GM19468 (cell line): ENCODE measurements at regions not wholly inside any gene's neighbourhood (a gene's known extent, or its start where the extent isn't known, plus 50 kb on each side); places are given as distances from the start of the nearest gene placed in this dataset.

Experiments
- ATAC-seq: cut with Tn5 transposase; IDR thresholded peaks from one replicate; pipeline ENCODE4 v1.9.1; 2021; ENCODE audit warnings: mild to moderate bottlenecking, moderate library complexity, moderate number of reproducible peaks; ENCODE audit not compliant: unreplicated experiment; ENCODE audit errors: extremely low read depth

- peak; percentile 78 for ATAC-seq
Observed at GRCh38 chr4:56757821-56758411, 63.6 kb downstream of the SPINK2 start.

DNA sequence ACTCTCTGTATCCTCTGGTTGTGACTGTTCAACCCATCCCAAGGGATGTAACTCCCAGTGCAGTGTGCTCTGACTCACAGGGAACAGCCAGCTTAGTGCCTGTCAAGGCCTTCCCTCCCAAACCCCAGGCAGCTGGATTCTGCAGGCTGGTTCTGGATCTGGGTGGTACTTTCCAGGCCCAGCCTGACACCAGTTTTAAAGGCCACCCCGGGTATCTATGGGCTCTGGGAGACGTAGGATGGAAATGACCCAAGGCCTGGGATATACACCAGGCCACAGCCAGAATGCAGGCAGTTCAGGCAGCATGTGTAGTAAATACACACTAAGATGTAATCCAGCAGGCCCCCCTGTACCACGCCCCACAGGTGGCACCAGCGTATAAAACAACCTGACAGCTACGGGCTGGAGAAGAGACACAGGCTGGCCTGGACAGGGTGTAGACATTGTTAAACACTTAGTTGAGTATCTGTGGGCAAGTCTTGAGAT lies 64.2 kb downstream of the SPINK2 start:
- ATAC-seq, result peak; percentile 13

GRCh38 chr4:56755901-56756300 lies 65.6 kb downstream of the SPINK2 start:
- no peak for ATAC-seq

DNA sequence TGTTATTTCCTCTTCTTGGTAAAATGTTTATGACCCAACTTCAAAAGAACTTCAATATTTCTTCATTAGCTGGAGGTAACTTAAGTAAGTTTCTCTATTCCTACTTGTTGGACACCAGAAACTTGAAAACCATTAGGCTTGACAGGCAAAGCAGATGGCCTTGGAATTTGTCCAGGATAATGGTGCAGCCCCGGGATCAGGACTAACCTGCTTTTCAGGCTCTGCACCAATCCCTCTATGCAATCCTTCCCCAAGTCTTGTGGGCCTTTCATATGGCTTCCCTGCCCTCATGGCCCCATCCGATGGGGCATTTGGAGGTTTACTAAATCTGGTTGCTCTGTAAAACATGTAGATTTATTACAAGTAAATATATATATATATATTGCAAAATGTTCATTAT lies 68.5 kb downstream of the SPINK2 start:
- no peak for ATAC-seq

GRCh38 chr4:56750231-56750630 lies 69.1 kb upstream of the HOPX start:
- no peak for ATAC-seq

- no peak for ATAC-seq
Observed at GRCh38 chr4:56748271-56748670, 67.2 kb upstream of the HOPX start.

- no peak for ATAC-seq
Observed at GRCh38 chr4:56746639-56747038, 65.5 kb upstream of the HOPX start.

DNA sequence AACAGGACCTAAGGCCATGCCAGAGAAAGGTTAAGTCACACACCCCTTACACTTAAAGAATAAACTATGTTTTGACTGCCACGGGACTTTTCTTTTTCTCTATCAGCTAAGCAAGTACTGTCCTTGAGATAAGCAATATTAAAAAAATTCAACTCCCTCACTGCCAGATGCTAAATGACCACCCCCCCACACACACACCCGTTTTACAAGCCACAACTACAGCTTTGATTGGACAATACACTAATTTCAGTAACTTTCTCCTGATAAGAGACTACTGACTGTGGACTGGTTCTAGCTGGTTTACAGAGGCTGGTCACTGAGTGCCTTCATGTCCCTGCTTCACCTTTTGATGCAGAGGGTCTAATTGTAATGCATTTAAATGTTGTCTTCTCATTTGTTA lies 63.9 kb upstream of the HOPX start:
- no peak for ATAC-seq

DNA sequence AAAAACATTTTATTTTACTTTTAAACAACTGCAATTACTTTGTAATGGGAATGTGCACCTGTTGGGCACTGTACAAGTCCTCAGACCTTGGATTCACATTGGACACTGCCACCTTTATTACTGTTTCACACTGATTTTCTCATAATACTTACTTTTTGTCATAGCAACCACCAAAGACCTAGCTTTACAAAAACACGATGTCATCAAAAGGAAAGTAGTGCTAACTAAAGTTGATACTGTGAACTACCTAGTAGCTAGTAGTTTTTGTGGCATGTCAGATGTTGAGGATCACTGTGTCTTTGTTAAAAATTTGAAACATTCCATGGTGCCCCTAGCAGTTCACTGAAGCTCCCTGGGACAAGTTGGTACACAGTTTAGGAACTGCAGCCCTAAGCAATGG lies 62.9 kb upstream of the HOPX start:
- ATAC-seq, result no peak

GRCh38 chr4:56743550-56743949 lies 62.5 kb upstream of the HOPX start:
- no peak for ATAC-seq

DNA sequence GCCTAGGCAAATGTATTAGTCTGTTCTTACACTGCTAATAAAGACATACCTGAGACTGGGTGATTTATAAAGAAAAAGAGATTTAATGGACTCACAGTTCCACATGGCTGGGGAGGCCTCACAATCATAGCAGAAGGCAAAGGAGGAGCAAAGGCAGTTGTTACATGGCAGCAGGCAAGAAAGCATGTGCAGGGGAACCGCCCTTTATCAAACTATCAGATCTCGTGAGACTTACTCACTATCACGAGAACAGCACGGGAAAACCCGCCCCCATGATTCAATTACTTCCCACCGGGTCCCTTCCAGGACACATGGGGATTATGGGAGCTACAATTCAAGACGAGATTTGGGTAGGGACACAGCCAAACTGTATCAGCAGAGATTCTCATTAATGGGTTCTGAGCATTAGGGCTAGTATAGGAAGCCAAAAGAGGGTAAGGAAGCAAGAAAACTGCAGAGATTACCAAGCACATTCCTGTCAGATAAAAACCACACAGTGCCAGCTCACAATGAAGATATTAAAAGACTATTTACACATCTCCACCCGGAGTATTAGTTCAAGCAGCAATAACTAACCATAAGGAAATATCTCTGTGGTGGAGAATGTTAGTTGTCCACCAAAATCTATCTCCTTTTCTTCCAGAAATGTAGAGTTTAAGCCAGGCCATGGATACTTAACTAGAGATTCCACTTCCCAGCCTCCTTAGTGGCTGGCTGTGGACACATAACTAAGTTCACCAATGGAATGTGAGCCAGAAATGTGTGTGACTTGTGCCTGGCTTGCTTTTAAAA lies 61.2 kb upstream of the HOPX start:
- no peak for ATAC-seq

DNA sequence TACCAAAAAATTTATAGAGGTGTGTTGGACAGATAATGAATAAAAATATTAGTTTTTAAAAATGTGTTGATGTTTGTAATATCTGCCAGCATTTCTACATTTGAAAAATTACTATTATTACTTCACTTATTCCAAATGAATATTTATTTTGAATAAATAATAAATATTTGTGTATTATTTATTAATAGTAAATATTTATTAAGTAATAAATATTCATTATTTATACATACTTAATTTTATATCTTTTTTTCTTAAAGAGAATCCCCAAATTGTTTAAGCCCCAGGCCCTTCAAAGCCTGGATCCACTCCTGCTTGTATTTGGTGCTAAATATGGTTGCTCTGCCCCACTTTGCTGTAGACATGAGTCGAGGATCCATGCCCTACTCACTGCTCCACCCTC lies 60.5 kb upstream of the HOPX start:
- ATAC-seq, result no peak

GRCh38 chr4:56739066-56739777 lies 58.1 kb upstream of the HOPX start:
- no peak for ATAC-seq

DNA sequence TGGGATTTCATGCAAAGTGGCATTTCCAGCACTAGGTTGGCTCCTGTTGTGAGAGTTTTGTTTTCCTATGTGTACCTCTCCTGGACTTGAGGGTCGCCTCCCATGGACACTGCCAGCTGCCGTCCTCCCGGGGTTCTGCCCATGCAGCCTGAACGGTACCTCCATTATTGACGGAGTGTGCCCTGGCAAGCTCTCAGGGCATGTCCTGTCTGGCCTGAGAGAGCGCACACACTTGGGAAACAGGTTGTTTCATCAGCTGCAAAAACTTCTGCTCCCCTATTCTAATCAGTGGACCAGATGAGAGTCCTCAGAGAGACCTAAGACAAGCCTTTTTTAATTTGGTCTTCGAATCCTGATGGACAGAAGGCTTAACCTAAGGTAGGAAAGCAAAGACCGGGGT lies 56.6 kb upstream of the HOPX start:
- ATAC-seq, result no peak

DNA sequence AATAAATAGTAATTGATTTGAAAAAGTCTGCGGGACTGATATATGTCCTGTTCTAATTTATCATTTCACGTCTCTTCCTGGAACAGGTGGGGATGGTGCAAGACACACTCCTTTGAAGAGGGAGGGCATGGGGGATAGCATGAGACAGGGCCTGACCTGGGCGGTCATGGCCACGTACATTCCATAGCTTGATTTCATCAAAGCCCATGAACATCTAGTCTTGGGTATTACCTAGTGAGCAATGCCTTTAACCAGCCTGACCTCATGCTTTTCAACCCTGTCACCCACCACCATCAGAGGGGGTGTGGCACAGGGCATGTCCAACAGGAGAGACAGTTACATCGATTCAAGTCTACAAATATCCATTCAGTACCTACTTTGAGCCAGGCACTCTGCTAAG lies 52.3 kb upstream of the HOPX start:
- no peak for ATAC-seq

GRCh38 chr4:56732301-56732700 lies 51.2 kb upstream of the HOPX start:
- ATAC-seq, result no peak

- ATAC-seq, result no peak
Observed at GRCh38 chr4:56731857-56732256, 50.8 kb upstream of the HOPX start.
